Iris pigment epithelial cell (primary cell): ENCODE measurements at regions not wholly inside any gene's neighbourhood (a gene's known extent, or its start where the extent isn't known, plus 50 kb on each side); places are given as distances from the start of the nearest gene placed in this dataset.

Experiments
- DNase-seq: peaks from one replicate; pipeline ENCODE4 v3.0.0-alpha.2; 2011; ENCODE audit warnings: low read depth

- DNase-seq, result no peak
These were observed 146.6 kb upstream of the OTOS start for GRCh38 chr2:240287011-240287410.

GRCh38 chr2:240287496-240288086, 147.1 kb upstream of the OTOS start:
- DNase-seq, result no peak

- no peak for DNase-seq
These were observed 147.4 kb upstream of the GPC1 start for GRCh38 chr2:240288087-240288521.

- no peak for DNase-seq
These were observed 145.6 kb upstream of the GPC1 start for GRCh38 chr2:240289701-240290431.

- DNase-seq, result no peak
These were observed 144.8 kb upstream of the GPC1 start for GRCh38 chr2:240290432-240291336.

- DNase-seq, result no peak
These were observed 144.0 kb upstream of the GPC1 start for GRCh38 chr2:240291337-240292034.

- DNase-seq, result no peak
These were observed 143.4 kb upstream of the GPC1 start for GRCh38 chr2:240292035-240292574.

- no peak for DNase-seq
These were observed 142.6 kb upstream of the GPC1 start for GRCh38 chr2:240292619-240293525.

GRCh38 chr2:240293557-240294461, 141.7 kb upstream of the GPC1 start:
- DNase-seq, result no peak

GRCh38 chr2:240294514-240294913, 140.9 kb upstream of the GPC1 start:
- DNase-seq, result no peak

GRCh38 chr2:240295256-240296103, 140.0 kb upstream of the GPC1 start:
- no peak for DNase-seq

- no peak for DNase-seq
These were observed 139.4 kb upstream of the GPC1 start for GRCh38 chr2:240296104-240296406.

- no peak for DNase-seq
These were observed 138.8 kb upstream of the GPC1 start for GRCh38 chr2:240296476-240297255.

- DNase-seq, result no peak
These were observed 138.0 kb upstream of the GPC1 start for GRCh38 chr2:240297256-240298116.

GRCh38 chr2:240298117-240298790, 137.2 kb upstream of the GPC1 start:
- DNase-seq, result no peak
